ENCODE measurements at regions not wholly inside any gene's neighbourhood (a gene's known extent, or its start where the extent isn't known, plus 50 kb on each side); places are given as distances from the start of the nearest gene placed in this dataset.
A peak's percentile ranks its signal among the peaks of the same experiment; 100 is the strongest.

- no peak for DNase-seq (ENCODE audit: low read depth)
- TF ChIP-seq CTCF (IDR thresholded peaks at IDR 0.05; ENCODE audit: insufficient read depth, low read depth, low read length, missing control alignments): no peak
- no peak overlapping the region for H3K4me3 ChIP-seq (ENCODE audit: low read length)
Measured at GRCh38 chr13:63189712-63190111, 1774.1 kb upstream of the PCDH20 start.

GRCh38 chr13:63184693-63185092 lies 1769.0 kb upstream of the PCDH20 start:
- no peak for TF ChIP-seq CTCF (IDR thresholded peaks at IDR 0.05; ENCODE audit: insufficient read depth, low read depth, low read length, missing control alignments)
- DNase-seq (ENCODE audit: low read depth): peak; percentile 28
- no peak overlapping the region for H3K4me3 ChIP-seq (ENCODE audit: low read length)

- no peak for TF ChIP-seq CTCF (IDR thresholded peaks at IDR 0.05; ENCODE audit: insufficient read depth, low read depth, low read length, missing control alignments)
- DNase-seq (ENCODE audit: low read depth): no peak
- H3K4me3 ChIP-seq (ENCODE audit: low read length): no peak overlapping the region
Measured at GRCh38 chr13:63175536-63175935, 1759.9 kb upstream of the PCDH20 start.

DNA sequence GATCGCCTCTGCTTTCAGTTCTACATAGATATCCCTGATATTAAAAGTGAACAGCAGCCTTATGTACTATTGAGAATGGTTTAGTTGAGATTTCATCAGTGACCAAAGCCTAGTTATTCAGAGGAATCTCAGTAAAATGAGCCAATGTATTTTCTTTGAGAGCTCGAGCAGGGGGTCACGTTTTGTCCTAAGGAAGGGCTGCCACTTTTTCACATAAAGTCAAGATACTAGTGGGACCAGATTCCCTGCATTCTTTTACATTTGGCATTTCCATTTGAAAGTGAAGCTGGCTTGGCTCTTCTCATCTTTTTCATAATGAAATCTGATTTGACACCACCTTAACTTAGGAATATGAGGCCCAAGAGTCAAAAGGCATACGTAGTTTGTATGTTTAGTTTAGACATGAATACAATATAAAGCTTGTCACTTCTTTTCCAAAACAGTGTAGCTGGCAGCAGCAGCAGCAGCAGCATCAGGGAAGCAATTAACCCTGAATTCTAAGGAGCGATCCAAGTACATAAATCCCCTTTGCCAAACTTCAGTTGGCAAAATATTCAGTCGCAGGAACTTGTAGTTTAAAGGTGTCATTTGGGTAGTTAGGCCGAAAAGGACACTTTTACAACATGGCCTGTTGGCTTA lies 1752.2 kb upstream of the PCDH20 start:
- no peak for DNase-seq (ENCODE audit: low read depth)
- no peak overlapping the region for H3K4me3 ChIP-seq (ENCODE audit: low read length)
- no peak for TF ChIP-seq CTCF (IDR thresholded peaks at IDR 0.05; ENCODE audit: insufficient read depth, low read depth, low read length, missing control alignments)

GRCh38 chr13:63166345-63166744 lies 1750.7 kb upstream of the PCDH20 start:
- no peak for DNase-seq (ENCODE audit: low read depth)
- H3K4me3 ChIP-seq (ENCODE audit: low read length): no peak overlapping the region
- TF ChIP-seq CTCF (IDR thresholded peaks at IDR 0.05; ENCODE audit: insufficient read depth, low read depth, low read length, missing control alignments): no peak

DNA sequence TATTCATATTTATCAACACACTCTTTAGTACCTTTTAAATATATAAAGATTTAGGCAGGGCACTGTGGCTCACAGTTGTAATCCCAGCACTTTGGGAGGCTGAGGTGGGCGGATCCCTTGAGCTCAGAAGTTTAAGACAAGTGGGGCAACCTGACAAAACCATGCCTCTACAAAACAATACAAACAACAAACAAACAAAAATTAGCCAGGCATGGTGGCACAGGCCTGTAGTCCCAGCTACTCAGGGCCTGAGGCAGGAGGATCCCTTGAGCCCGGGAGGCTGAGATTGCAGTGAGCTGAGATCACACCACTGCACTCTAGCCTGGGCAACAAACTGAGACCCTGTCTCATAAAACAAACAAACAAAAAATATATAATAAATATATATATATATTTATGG lies 1748.3 kb upstream of the PCDH20 start:
- DNase-seq (ENCODE audit: low read depth): no peak
- no peak overlapping the region for H3K4me3 ChIP-seq (ENCODE audit: low read length)
- no peak for TF ChIP-seq CTCF (IDR thresholded peaks at IDR 0.05; ENCODE audit: insufficient read depth, low read depth, low read length, missing control alignments)

DNA sequence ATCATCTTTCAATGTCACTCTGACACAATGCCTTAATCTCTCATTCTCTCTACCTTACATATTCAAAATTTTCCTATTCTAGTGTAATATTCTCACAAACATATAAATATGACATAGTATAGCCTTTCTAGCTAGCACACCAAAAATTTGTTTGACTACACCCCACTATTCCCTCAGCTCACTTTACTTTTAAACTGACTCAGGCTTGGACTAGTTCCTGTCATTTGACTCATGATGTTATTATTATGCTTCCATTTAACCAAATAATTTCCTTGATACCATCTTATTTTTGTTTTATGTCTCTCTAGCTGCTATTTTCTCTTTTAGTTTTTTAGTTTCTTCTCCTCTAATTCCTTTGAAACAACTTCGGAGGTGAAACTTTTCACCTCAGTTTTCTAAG lies 1745.6 kb upstream of the PCDH20 start:
- no peak for TF ChIP-seq CTCF (IDR thresholded peaks at IDR 0.05; ENCODE audit: insufficient read depth, low read depth, low read length, missing control alignments)
- no peak overlapping the region for H3K4me3 ChIP-seq (ENCODE audit: low read length)
- no peak for DNase-seq (ENCODE audit: low read depth)

All from epithelial cell of esophagus (primary cell).